ENCODE measurements at regions not wholly inside any gene's neighbourhood (a gene's known extent, or its start where the extent isn't known, plus 50 kb on each side); places are given as distances from the start of the nearest gene placed in this dataset.

DNA sequence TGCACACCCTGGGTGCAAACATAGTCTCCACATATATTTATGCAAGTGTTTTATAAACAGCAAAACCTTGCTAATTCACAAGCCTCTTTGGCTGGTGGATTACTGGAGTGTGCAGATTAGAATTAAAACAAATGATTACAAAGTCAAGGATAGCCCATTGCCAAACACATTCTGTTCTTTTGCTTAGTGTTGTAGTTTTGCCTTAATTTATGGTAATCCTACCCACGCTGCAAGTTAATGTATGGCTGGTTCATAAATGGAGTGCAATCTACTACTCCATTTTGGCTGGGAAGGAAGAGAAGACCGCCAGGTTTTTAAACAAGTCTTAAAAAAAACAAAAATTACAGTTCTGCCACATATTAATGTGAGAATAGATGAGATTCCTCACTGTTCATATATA, 883.1 kb upstream of the KLHL29 start:
- TF ChIP-seq ZNF296 (CRISPR knock-in tag; conservative IDR thresholded peaks at IDR 0.05), result no peak
- TF ChIP-seq SYNCRIP (IDR thresholded peaks at IDR 0.05; ENCODE audit: insufficient read depth, low read depth, low read length), result no peak

Data from HepG2 (cell line).